Type B pancreatic cell (in vitro differentiated cells): ENCODE measurements at regions not wholly inside any gene's neighbourhood (a gene's known extent, or its start where the extent isn't known, plus 50 kb on each side); places are given as distances from the start of the nearest gene placed in this dataset.
"Not testable (repeated sequence)": the region's sequence is repeated elsewhere in the genome, so short reads cannot be mapped to it uniquely, and the experiment has no call there.

Source experiments
- DNase-seq: peaks from one replicate; pipeline ENCODE4 v3.0.0; 2021; ENCODE audit warnings: mixed read lengths; ENCODE audit not compliant: unreplicated experiment; ENCODE audit errors: extremely low spot score
- H3K27ac Mint-ChIP-seq: 2 replicates; pipeline ENCODE4 v1.8.0; 2021; ENCODE audit warnings: mild to moderate bottlenecking, mixed read lengths
- H3K27me3 Mint-ChIP-seq: 2 replicates; pipeline ENCODE4 v1.8.0; 2021; ENCODE audit warnings: mixed read lengths
- H3K36me3 Mint-ChIP-seq: 2 replicates; pipeline ENCODE4 v1.8.0; 2021; ENCODE audit warnings: mixed read lengths
- H3K4me1 Mint-ChIP-seq: one replicate; pipeline ENCODE4 v1.8.0; 2021; ENCODE audit warnings: mixed read lengths; ENCODE audit not compliant: unreplicated experiment
- H3K4me3 Mint-ChIP-seq: 2 replicates; pipeline ENCODE4 v1.8.0; 2021; ENCODE audit warnings: mild to moderate bottlenecking, mixed read lengths
- H3K9me3 Mint-ChIP-seq: 2 replicates; pipeline ENCODE4 v1.8.0; 2021; ENCODE audit warnings: mixed read lengths
- TF ChIP-seq, protein P1 (sequence below): fragments of 200-600 bp; sonication (generic); conservative IDR thresholded peaks from 2 replicates; pipeline ENCODE4 v1.5.0; 2021; ENCODE audit warnings: antibody characterized with exemption, mild to moderate bottlenecking

DNA sequence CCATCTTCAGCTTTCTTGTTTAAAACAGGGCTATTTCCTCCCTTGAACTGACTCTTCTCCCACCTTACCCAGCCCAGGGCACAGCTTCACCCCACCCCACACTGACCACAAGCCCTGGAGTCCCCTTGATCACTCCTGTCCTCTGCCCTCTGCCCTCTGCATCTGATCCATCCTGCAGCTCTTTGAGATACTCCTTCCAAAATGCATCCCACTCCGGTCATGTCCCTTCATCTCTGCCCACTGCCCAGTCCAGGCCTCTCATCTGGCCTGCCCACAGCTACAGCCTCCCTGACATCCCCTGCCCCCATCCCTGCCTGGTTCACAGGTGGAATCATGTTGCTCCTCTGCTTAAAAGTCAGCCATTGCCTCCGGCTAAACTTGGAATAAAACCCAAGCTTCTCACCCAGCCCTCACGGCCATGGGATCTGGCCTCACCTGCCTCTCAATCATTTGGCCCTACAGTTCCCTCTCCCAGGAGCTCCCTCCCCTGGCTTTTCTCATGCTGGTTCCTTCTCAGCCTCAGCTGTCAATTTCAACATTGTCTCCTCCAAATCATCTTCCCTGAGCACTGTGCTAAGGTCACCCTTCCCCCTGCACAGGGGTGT lies 202.0 kb downstream of the MATN1 start:
- Mint-ChIP-seq H3K4me1 (peaks cover 15% of the 10 kb centered on the region), H3K36me3 (no peaks in the 10 kb centered on the region), H3K4me3 (no peak overlapping the region), H3K27ac (no peak overlapping the region), H3K9me3 (no peaks in the 10 kb centered on the region), H3K27me3 (peaks cover 24% of the 10 kb centered on the region)
- DNase-seq: peak; percentile 45
- TF ChIP-seq, protein P1, sequence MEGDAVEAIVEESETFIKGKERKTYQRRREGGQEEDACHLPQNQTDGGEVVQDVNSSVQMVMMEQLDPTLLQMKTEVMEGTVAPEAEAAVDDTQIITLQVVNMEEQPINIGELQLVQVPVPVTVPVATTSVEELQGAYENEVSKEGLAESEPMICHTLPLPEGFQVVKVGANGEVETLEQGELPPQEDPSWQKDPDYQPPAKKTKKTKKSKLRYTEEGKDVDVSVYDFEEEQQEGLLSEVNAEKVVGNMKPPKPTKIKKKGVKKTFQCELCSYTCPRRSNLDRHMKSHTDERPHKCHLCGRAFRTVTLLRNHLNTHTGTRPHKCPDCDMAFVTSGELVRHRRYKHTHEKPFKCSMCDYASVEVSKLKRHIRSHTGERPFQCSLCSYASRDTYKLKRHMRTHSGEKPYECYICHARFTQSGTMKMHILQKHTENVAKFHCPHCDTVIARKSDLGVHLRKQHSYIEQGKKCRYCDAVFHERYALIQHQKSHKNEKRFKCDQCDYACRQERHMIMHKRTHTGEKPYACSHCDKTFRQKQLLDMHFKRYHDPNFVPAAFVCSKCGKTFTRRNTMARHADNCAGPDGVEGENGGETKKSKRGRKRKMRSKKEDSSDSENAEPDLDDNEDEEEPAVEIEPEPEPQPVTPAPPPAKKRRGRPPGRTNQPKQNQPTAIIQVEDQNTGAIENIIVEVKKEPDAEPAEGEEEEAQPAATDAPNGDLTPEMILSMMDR: no peak

DNA sequence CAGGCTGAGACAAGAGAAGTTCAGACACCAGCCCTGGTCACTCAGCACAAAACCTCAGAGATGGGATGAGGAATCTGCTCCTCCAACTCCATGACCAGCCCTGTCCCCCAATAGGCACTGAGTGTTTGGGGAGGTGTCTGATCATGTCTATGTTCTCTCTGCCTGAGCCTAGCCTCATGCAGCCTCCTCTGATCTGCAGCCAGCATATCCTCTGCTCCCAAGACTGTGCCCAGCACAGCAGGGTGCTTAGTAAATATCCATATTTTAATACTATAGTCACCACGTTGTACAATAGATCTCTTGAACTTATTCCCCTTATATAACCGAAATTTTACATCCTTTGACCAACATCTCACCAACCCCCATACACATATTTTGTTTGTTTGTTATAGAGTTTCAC lies 202.9 kb downstream of the MATN1 start:
- Mint-ChIP-seq H3K27me3 (peaks cover 24% of the 10 kb centered on the region), H3K36me3 (no peaks in the 10 kb centered on the region), H3K27ac (no peak overlapping the region), H3K9me3 (no peaks in the 10 kb centered on the region), H3K4me3 (no peak overlapping the region), H3K4me1 (peaks cover 15% of the 10 kb centered on the region)
- peak; percentile 20 for DNase-seq
- TF ChIP-seq, protein P1: no peak

DNA sequence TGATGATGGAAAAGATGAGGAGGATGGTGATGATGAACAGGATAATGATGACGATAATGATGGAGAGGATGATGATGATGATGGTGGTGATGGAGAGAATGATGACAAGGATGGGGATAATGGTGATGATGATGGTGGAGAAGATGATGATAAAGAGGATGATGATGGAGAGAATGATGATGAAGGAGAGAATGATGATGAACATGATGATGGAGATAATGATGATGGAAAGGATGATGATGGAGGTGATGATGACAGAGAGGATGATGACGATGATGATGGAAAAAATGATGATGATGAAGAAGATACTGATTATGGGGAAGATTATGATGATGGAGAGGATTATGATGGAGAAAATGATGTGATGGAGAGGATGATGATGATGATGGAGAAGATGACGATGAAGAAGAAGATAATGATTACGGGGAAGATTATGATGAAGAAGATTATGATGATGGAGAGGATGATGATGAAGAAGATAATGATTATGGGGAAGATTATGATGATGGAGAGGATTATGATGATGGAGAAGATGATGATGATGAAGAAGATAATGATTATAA lies 204.1 kb downstream of the MATN1 start:
- peaks cover 24% of the 10 kb centered on the region for H3K27me3 Mint-ChIP-seq
- no peak for DNase-seq
- H3K36me3 Mint-ChIP-seq: no peaks in the 10 kb centered on the region
- H3K9me3 Mint-ChIP-seq: no peaks in the 10 kb centered on the region
- H3K4me3 Mint-ChIP-seq: no peak overlapping the region
- H3K27ac Mint-ChIP-seq: no peak overlapping the region
- peaks cover 11% of the 10 kb centered on the region for H3K4me1 Mint-ChIP-seq
- TF ChIP-seq, protein P1: no peak

DNA sequence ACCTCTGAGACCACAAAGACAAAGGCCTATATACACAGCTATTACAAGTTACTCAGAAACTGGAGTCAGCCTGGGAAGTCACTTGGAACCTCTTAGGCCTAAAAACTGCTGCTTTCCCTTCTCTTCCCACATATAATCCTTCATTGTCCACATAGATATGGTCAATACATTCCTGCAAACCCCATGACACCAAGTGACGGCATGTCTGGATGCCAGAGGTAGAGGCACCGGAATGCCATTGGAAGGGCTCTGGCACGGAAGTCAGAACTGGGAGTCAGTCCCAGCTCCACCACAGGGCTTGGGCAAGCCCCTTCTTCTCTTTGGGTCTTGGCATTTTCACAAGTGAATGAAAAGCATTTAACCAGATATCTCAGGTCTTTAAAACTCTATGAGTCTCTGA lies 204.7 kb downstream of the MATN1 start:
- Mint-ChIP-seq H3K36me3 (no peaks in the 10 kb centered on the region), H3K4me1 (peaks cover 12% of the 10 kb centered on the region), H3K9me3 (no peaks in the 10 kb centered on the region), H3K4me3 (no peak overlapping the region), H3K27ac (no peak overlapping the region), H3K27me3 (peaks cover 24% of the 10 kb centered on the region)
- no peak for DNase-seq
- TF ChIP-seq, protein P1: no peak

DNA sequence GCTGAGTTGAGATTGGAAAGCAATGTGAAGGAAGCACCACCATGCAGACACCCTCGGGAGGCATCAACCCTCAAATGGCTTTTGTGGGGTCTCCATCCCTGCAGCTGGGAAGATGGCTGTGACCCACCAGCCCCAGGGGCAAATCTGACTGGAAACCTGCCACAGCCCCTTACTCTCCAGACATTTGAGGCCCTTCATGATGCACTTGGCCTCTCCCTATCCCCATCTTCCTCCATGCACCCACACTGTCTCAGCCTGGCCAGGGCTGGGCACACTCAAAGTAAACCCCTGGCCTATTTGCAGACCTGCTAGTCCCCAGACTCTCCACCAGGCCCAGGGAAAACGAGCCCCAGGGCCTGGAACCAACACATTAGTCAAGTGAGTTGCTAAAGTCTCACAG lies 205.2 kb downstream of the MATN1 start:
- TF ChIP-seq, protein P1: no peak
- Mint-ChIP-seq H3K27me3 (peaks cover 24% of the 10 kb centered on the region), H3K4me3 (no peak overlapping the region), H3K27ac (no peak overlapping the region), H3K36me3 (no peaks in the 10 kb centered on the region), H3K9me3 (no peaks in the 10 kb centered on the region), H3K4me1 (peaks cover 14% of the 10 kb centered on the region)
- peak; percentile 37 for DNase-seq

DNA sequence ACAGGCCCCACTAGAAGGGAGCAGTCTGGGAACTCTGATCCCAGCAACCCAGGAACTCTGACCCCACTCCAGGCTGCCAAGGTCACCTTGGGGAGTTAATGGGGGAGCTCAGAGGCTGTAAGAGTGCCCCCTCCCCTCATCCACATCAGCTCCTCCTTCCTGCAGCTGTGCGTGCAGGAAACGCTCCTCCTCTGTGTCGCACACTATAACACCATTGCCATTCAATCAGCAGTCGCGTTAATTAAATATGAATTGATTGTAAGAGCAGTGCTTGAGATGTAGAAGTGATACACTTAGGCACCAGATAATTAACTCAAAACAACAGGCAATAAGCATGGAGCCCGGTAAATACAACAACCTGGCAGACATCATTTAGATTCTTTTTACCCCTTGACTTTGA lies 205.7 kb downstream of the MATN1 start:
- H3K27ac Mint-ChIP-seq, H3K4me3 Mint-ChIP-seq, H3K36me3 Mint-ChIP-seq, H3K4me1 Mint-ChIP-seq, H3K9me3 Mint-ChIP-seq, DNase-seq: not testable (repeated sequence)
- H3K27me3 Mint-ChIP-seq: peaks cover 21% of the 10 kb centered on the region

DNA sequence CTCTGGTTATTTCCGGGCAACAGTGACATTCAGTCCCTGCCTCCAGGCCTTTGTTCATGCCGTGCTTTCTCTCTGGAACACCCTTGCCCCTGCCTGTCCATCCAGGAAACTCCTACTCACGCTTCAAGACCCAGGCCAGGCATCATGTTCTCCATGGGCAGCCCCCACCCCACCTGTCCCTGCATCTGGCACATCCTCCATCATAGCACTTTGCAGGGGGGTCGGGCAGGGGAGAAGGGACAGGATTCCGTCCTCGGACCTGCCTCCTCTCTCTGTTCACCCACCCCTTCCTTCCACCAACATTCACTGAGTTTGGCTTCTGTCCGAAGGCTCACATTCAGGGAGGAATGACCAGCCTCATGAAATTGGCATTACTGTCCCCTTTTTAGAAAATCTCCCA lies 206.1 kb downstream of the MATN1 start:
- H3K36me3 Mint-ChIP-seq, H3K4me3 Mint-ChIP-seq, H3K4me1 Mint-ChIP-seq, H3K9me3 Mint-ChIP-seq, H3K27ac Mint-ChIP-seq: not testable (repeated sequence)
- peak; percentile 52 for DNase-seq
- H3K27me3 Mint-ChIP-seq: peaks cover 17% of the 10 kb centered on the region
